ENCODE measurements at regions not wholly inside any gene's neighbourhood (a gene's known extent, or its start where the extent isn't known, plus 50 kb on each side); places are given as distances from the start of the nearest gene placed in this dataset.
"Not testable (repeated sequence)": the region's sequence is repeated elsewhere in the genome, so short reads cannot be mapped to it uniquely, and the experiment has no call there.

DNA sequence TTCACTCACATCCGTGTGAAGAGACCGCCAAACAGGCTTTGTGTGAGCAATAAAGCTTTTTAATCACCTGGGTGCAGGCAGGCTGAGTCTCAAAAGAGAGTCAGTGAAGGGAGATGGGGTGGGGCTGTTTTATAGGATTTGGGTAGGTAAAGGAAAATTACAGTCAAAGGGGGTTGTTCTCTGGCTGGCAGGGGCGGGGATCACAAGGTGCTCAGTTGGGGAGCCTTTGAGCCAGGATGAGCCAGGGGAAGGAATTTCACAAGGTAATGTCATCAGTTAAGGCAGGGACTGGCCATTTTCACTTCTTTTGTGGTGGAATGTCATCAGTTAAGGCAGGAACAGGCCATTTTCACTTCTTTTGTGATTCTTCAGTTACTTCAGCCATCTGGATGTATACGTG lies 210.3 kb upstream of the ELL2 start:
- not testable (repeated sequence) for DNase-seq (ENCODE audit: low read depth in 2 of 2)

DNA sequence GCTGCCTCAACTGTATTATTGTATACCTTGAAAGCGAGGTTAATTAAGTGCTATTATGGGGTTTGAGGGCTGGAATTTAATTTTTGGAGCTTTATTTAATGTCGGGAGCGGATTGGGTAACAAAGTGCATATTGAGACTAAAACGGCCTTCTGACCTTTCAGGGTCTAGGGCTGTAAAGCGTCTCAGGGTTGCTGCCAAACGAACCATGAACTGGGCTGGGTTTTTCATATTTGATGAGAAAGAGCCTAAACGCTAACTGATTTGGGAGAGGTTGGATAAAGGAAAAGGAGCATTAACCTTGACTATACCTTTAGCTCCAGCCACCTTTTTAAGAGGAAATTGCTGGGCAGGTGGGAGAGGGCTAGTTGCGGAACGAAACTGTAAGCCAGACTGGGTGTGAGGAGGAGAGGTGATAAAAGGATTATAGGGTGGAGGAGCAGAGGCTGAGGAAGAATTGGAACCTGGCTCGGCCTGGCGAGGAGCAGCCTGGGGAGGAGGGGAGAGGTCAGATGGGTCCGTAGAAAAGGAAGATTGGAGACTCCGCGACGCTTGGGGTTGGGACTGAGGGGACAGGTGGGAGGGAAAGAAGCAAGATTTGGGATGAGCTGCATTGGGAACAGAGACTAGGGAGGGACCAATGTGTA lies 209.0 kb upstream of the ELL2 start:
- DNase-seq (ENCODE audit: low read depth in 2 of 2) = not testable (repeated sequence)

DNA sequence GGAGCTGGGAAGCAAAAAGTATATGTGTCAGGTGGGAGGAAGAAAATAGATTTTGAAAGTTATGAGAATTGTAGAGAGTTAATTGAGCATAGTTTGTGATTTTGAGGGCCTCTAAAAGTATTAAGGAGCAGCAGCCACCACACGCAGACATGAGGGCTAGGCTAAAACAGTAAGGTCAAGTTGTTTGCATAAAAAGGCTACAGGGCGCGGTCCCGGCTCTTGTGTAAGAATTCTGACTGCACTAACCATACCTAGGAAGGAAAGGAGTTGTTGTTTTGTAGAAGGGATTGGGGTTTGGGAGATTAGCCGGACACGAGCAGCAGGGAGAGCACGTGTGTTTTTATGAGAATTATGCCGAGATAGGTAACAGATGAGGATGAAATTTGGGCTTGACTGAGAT lies 207.2 kb upstream of the ELL2 start:
- DNase-seq (ENCODE audit: low read depth in 2 of 2) = not testable (repeated sequence)

DNA sequence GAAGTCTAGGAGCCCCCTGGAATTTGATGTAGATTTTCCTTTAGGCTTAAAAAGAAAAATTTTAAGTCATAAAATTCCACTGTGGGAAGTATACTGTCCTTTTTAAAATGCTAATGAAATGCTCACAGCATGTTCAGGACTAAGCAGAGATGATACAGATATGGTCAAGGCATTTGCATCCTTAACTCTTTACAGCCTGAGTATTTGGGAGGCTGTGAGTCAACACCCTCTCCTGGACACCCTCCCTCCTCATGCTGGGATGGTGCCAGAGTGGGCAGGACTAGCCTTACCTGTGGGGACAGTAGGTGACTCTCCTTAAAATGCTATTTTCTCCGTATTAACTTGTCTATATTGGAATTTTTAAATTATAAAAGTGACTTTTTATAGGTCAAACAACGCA lies 197.4 kb upstream of the ELL2 start:
- DNase-seq (ENCODE audit: low read depth in 2 of 2) = no peak

DNA sequence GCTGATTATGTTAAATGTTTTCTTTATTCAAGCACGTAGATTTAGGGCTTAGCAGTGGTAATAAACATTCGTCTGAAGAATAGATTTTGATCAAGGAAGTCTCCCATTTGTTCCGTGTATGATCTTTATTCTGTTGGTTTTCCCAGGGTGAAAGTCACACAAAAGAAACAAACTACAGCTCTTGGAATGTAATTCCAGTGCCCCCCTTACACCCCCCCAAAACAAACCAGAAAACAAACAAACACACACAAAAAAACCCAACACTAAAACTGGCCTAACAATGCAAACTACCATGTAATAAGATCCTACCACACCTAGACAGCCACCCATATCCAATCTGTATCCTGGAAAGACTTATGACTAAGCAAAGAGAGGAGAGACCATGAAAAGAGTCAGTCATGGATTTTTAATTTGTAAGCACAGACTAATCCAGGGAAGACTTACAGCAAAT lies 196.2 kb upstream of the ELL2 start:
- no peak for DNase-seq (ENCODE audit: low read depth in 2 of 2)

DNA sequence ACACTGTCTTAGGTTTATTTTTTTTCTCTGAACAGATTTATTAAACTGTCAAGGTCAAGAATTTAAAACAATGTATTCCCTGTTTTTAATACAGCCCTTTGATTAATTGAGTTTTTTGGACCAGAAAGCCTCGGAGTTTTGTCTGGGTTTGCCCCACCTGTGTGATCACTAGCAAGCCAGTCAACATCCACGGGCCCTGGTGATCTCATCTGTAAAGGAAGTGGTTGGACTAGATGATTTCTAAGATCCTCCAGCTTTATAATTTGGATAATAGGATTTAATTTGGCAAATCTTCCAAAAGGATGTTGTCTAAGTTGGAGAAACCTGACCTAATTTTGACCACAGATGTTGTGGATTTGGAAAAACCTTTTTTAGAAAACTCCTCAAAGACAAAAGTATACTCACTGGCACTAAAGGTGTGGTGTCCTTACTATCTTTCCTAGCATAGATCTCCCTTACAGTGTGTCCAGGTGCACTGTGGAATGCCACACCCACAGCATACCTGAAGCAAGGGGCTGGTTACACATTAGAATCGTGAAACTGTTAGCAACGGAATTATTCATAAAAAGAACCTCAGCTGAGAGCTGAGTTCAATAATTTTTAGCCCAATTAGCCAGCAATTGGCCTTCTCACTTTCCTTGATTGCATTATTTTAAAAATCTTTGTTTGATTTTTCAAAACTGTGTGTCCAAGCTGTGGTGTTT lies 195.6 kb upstream of the ELL2 start:
- DNase-seq (ENCODE audit: low read depth in 2 of 2) = no peak

DNA sequence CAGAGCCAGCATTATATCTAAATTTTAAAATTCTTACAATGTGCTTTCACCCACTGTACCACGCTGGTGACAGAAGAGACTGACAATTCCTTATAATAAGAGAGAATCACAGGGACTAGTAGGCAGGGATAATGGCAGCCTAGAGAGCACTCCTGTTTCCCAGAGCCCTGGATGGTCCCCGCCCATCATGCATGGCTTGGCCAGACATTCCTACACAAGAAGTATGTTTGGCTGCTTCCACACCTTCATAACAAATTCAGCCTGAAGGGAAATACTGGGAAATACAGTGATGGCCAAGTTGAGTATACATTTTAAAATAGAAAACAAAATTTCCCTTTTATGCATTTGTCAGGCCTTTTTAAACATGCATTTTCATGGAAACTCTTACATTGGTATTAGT lies 193.5 kb upstream of the ELL2 start:
- no peak for DNase-seq (ENCODE audit: low read depth in 2 of 2)

DNA sequence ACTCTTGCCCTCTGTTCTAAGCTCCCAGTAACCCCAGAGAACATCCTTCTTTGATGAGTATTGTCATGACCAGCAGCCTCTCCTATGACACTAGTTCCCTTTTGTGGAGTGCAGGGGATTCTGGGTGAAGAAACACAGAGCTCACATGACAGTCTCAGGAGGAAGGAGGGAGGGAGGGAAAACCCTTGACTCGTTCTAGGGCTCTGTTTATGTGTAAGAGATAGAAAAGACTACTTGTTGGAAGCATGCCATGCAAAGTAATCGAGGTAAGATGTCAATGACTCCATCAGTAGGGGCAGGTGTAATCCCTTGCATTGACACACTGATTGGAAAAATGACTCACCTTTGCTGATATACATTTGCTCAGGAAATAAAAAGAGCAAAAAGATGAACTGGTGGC lies 190.2 kb upstream of the ELL2 start:
- no peak for DNase-seq (ENCODE audit: low read depth in 2 of 2)

DNA sequence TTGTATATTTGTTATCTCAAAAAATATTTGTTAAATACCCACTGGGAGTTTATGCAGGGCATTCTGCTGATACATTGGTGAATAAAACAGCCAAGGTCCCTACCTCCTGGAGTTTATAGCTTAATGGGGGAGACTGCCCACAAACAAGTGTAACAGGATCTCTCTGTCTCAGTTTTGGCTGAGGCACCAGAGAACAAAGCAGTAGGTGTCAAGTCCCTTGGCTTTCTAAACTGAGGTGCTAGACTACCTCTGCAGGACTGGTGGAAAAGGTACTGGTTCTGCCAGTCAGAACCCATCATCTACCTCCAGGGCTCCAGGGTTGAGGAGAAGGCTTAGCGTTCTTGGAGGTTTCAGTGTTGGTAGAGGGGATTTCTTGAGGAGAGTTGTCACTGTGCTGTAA lies 188.4 kb upstream of the ELL2 start:
- no peak for DNase-seq (ENCODE audit: low read depth in 2 of 2)

DNA sequence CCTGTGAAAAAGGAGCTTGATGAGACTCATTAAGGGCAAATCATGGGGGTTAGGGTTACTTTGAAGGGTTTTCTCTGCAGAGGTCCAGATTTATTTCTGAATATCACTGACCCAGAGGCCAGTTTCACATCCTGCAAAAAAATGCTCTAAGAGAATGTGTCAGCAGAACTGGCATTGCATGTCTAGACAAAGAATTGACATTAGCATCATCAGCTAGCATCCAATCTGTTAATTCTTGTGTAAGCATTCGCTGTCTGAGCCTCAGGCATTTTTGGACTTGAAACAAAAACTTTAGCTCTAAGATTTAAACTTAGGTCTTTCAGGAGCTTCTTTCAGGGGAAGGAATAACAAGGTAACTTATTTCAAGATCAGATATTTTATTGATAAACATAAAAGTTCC lies 187.9 kb upstream of the ELL2 start:
- no peak for DNase-seq (ENCODE audit: low read depth in 2 of 2)

DNA sequence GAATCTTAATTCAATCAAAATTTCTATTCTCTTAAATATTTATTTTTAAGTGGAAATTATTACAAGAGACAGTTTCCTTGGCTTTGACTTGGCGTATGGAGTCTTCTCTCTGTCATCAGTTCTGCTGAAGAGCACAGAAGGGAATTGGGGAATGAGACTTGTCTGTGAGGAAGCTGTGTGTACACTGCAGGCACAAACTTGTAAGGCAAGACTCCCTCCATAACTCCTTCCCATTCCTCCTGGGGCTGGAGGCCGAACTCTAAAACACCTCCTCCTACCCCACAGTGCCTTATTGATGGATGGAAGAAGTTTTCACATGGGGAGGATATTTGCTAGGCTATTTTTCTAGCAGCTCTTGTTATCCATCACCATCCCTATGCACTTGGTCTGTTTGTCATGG lies 187.4 kb upstream of the ELL2 start:
- DNase-seq (ENCODE audit: low read depth in 2 of 2) = no peak

DNA sequence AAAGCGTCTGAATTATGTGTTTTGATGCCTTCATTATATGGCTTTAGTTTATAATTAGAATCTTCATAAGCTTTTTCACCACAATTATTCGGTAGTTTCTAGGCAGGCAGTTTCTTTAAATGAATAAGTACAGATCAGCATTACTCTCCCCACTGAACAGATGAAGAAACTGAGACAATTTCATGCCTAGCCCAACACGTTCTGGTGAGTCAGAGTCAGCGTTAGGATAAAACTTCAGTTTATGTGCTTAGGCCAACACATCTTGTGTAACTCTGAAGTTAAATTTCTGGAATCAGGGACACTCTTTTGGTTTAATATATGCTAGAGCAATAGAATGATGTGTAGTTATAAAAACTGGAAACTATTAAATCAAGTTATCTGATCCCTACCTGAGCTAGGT lies 186.7 kb upstream of the ELL2 start:
- no peak for DNase-seq (ENCODE audit: low read depth in 2 of 2)

DNA sequence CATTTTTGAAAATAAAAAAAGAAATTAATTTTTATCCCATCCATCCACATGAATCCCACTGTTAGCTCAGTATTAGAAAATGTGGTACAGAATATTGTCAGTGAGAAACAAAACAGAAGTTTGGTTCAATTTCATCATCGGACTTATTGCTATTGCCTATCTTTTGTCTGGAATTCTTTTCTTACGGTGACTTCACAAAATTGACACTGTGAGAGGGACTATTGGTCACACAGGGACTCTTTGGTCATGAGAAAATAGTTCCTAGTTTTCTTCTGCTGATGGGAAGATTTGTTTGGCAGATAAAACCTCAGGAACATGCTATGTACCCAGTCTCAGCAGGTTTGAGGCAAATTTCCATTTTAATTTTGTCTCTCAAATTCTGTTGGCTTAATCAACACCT lies 186.2 kb upstream of the ELL2 start:
- DNase-seq (ENCODE audit: low read depth in 2 of 2) = no peak

DNA sequence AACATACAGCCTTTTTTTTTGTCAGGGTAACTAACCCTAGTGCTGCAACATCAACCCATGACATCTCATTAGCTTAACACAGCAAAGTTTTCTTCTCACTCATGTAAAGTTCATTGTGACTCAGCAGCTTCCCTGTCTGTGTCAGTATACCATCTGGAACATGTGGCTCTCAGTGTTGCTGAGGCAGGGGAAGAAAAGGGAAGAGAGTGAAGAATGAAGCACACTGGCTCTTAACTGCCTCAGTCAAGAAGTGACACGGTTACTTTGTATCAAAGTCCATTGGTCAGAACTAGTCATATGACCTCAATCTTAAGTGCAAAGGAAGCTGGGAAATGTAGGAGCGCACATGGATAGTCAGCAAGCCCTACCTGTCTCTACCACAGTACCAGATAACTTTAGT lies 185.0 kb upstream of the ELL2 start:
- DNase-seq (ENCODE audit: low read depth in 2 of 2) = no peak

DNA sequence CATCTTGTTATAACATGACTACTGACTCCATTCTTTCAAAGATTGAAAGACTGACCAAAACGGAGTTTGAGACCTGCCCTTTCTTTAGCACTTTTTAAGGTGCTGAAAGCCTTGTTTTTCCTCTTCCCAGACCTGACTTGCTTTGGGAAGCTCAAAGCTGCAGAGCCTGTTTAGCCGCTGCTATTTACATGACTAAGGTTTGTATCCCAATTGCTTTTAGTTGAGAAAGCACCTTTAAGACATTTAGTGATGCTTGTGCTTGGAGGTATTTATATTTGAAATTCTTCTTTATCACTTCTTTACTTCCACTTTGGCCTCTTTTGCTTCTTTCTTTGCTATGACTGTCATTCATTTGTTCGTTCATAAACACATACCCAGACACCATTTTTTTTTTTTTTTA lies 182.6 kb upstream of the ELL2 start:
- DNase-seq (ENCODE audit: low read depth in 2 of 2) = no peak

DNA sequence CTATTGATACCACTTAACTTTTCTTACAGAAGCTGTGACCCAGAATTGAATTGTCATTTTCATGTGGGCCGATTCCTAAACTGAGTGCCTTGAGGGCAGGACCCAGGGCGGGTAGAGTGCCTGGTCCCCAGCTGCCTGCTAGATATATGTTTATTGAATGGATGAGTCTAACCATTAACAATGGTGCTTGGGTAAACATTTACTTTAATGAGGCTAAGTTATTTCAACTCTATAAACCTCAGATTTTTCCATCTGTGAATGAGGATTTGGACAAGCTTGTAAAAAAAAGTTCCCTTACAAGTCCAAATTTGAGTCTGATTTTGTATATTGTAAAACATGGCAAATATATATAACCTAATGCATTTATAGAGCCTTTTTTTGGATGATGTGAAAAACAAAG lies 181.8 kb upstream of the ELL2 start:
- DNase-seq (ENCODE audit: low read depth in 2 of 2) = no peak

DNA sequence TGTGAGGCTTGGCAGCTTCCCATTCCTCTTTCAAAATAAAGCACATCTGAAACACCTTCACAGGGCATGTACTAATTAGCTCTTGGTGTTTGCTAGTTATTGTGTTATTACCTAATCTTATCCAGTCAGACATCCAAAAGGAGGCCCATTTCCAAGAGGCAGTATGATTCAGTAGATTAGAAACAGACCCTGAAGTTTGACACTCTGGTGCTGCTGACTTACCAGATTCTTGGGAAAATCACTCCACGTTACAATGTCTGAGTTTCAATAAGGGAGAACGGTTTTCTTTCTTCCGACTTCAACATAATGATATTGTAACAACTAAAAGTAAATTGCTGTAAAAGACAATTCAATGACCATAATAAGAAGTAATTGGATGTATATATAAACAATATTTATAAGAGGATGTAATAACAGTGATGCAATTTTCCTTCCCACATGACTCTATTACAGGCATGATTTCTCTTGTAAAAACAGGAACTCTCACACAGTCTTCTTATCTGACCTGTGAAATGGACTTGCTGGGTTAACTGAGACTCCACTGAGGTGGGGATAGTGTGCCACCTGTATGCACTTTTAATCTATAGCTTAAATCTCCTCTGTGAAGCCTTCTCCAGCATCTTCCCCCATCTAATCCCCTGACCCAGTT lies 181.3 kb upstream of the ELL2 start:
- DNase-seq (ENCODE audit: low read depth in 2 of 2) = no peak

DNA sequence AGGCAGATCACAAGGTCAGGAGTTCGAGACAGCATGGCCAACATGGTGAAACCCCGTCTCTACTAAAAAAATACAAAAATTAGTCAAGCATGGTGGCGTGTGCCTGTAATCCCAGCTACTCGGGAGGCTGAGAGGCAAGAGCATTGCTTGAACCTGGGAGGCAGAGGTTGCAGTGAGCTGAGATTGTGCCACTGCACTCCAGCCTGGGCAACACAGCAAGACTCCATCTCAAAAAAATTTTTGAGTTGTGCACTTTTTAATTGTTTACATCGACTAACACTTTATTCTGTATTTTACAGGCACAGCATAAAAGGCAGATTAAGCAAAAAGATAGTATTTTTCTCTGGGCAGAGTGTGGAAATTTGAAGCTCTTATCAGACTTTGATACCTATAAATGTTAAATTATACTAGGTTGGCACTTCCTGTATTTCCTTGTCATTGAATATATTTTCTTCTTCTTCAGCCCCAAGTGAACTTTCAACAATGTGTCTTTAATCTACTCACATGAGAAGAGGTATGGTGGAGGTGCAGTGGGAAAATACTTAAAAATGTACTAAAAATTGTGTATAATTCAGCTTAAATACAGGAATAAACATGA lies 180.6 kb upstream of the ELL2 start:
- DNase-seq (ENCODE audit: low read depth in 2 of 2) = no peak

DNA sequence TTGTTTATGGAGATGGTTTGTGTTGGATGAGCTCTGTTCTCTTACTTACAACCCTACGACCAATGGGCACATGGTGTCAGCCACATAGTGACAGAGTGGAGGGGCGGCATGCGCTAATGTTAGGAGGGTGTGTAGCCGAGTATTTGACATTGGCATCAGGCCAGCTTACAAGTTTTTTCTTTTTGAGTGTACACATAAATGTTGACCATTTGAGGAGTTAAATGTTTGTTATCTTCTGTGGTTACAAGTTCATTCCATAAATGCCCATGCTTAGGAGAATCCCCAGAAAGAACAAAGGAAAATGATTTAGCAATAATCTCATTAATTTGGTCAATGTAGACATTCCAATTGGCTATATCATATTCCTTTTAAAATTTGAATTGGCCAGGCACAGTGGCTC lies 180.1 kb upstream of the ELL2 start:
- DNase-seq (ENCODE audit: low read depth in 2 of 2) = no peak

DNA sequence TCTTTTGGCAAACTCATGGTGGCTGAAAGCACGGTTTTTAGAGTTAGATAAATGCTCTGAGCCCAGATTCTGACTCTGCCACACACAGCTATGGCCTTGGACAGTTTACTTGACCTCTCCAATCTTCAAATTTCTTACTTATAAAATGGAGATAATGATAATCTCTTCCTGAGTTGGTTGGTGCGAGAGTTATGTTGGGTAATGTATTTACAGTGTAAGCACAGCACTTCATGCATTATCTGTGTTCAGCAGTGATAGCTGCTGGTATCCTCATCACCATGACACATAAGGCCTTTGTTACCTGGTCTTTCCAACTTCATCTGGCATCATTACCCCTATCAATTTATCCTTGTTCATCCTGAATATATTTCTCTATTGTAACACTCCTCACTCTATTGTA lies 178.8 kb upstream of the ELL2 start:
- no peak for DNase-seq (ENCODE audit: low read depth in 2 of 2)

DNA sequence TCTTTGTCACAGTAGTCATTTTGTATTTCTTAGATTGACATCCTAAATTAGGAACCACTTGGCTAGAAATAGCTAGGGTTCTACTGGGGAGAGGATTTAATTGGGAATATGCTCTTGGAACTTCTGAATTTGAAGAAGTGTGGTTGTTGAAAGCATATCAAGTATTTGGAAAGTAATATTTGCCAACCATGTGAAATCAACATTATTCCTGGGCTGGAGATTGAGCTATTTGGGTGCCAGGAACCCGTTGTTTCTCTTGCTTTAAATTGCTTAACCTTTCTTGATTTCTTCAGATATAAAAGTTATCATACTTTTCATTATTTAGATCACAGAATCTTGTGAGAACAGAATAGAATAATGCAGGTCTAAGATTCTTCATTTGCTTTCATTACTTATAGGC lies 178.4 kb upstream of the ELL2 start:
- no peak for DNase-seq (ENCODE audit: low read depth in 2 of 2)

DNA sequence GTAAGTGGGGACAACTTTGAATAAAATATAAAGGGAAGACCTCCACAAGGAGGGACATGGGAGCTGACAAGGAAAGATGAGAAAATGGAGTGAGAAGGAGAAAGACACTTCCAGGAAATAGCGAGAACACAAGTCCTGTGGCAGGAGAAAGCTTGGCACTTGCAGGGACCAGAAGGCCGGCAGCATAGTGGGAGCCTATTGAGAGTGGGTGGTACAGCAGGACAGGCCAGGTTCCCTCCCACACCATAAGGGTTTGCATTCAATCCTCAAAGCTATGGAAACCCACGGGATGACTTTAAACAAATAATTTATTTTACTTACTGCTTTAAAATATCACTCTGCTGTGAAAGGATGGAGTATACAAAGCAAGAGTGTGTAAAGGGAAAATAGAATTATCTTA lies 173.2 kb upstream of the ELL2 start:
- no peak for DNase-seq (ENCODE audit: low read depth in 2 of 2)

Data from activated CD8-positive, alpha-beta memory T cell treated with anti-CD3 and anti-CD28 coated beads for 4 hours (primary cell).